Tongue (tissue), 1 donor: ENCODE measurements at regions not wholly inside any gene's neighbourhood (a gene's known extent, or its start where the extent isn't known, plus 50 kb on each side); places are given as distances from the start of the nearest gene placed in this dataset.

Source experiments
- DNase-seq: peaks from one replicate; pipeline ENCODE4 v3.0.0-alpha.2; 2015

DNA sequence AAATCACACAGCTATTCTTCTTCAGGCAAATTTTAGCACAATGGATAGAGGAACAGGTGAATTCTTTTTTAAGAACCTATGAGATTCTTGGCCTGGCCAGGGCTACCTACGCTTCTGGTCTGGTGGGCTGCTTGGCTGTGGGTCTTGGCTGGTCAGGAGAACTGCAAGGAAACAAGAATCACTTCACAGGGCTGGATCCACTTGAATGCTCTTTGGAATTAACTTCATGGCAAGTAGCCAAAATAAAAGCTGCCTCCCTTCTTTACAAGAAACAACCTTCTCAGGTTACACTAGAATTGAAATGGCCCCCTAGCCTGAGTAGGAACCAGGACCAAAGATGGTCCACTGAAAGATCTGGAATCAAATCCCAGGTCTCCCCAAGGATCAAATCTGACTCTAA is 519.1 kb downstream of the IQCM start:
- peak; percentile 34 for DNase-seq

DNA sequence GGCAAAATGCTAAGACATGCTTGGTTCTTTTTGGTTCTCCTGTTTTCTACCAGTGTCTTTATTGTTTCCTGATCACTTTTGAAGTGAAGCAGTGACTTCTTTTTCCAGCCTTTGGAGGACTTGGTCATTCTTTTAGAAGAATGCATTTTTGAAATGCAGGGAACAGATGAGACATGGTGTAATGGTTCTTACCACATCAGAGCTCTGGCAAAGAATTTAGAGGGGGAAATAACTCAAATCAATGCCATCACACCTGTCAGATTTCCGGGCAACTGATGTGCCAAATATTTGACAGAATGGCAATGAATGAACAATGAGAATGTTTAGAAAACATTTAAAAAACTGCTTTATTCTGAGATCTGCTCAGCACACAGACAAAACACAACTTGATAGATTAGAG is 519.6 kb downstream of the IQCM start:
- DNase-seq: no peak

DNA sequence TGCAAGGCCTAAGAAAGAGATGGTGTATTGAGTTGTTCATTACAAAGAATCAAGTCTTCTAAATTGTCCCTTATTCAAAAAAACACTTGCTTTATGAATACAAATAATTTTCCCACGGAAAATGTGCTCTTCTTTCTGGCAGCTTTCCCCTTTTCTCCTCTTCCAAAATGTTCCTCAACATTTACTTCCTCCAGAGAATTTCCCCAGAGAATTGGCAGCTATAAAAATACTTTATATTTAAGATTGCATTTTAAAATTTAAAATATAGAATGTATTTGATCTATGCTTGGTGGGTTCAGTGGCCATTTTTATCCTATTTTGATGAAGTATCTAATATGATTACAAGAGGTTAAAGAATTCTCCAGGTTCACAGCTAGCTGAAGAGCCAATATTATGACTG is 521.0 kb downstream of the IQCM start:
- peak; percentile 29 for DNase-seq

DNA sequence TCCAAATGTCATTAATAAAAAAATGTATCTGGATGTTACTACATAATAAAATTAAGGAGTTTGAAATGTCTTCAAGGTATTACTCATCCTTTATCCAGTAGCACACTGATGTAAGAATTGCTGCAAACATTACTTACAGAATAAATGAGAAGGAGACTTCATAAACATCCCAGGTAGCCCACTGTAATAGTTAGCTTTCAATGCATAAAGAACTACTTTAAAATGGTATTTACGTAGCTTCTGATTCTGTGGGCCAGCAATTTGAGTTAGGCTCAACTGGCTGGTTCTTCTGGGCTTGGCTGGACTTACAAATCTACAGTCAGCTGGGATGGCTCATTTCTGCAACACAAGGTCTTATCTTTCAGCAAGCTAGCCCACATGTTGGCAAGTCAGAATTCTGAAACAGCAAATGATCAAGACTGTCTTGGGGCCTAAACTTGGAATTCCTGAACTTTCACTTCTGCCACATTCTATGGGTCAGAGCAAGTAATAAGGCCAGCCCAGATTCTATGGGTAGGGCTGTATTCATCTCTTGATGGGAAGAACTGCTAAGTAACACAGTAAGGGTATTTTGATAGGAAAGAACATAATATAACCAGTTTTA is 522.5 kb downstream of the IQCM start:
- no peak for DNase-seq

DNA sequence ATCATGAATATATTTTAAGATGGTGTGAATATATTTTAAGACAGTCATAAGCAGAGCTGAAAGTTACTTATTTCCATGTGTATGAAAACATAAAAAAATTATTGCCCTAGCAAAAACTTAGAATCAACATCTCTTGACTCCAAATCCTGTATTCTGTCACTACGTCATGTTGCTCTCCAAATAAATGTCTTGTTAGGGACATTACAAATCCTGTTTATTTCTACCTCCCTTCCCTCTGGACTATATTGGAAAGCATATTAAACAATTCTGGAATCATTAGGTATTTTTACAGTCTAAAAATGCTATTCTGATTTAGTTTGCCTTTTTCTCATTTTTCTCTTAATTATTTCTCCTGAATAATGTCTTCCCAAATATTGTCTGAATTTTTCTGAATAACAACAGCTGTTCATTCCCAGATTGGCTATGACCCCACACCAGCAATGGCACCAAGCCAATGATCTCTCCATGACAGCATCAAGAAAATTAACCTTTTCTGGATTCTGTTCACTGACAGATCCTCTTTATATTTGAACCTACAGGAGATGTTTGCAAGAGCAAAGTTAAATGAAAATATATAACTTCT is 523.1 kb downstream of the IQCM start:
- peak; percentile 73 for DNase-seq

DNA sequence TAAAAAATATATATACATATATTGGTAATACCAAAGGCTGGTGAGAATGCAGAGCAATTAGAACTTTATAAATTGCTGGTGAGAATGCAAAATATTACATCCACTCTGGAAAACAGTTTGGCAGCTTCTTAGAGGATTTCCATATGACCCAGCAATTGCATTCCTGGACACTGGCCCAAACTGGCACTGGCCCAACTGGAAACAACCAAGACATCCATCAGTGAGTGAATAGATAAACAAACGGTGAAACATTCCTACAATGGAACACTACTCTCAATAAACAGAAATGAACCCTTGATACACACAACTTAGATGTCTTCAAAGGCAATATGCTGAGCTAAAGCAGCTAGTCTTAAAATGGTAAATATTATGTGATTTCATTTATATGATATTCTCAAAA is 524.2 kb downstream of the IQCM start:
- peak; percentile 83 for DNase-seq

DNA sequence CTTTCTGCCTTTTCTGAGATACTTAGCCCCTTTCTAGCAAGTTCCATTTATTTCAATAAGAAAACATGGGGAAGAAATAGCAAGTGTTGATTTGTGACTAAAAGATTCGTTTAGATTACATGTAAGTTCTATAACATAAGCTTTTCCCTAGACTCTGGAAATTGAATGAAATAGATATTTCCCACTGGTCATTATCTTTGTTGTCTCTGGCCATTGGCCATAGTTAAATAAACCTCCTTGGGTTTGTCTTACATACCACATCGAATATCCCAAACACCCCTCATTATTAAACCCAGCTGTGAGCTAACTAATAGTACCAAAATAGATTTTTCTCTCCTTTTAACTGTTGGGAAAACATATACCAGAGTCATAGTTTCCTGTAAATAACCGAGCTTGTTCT is 534.8 kb downstream of the IQCM start:
- peak; percentile 63 for DNase-seq

DNA sequence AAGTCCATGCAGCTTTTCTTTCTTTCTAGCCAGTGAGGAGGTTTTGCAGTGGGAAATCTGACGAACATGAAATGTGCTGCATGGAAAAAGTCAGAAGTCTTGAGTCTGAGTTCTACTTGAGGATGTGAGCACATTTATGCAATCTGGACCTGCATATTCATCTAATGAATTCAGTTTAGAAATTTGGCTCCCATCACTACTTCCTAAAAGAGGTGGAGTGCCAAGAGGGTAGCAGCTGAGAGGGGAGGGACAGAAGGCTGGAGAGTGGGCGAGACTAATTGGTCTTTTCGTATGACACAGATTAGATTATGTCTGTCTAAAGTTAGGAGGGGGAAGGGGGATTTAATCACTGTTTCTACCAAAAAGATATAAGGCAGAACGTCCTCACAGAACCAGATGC is 535.9 kb downstream of the IQCM start:
- peak; percentile 89 for DNase-seq

DNA sequence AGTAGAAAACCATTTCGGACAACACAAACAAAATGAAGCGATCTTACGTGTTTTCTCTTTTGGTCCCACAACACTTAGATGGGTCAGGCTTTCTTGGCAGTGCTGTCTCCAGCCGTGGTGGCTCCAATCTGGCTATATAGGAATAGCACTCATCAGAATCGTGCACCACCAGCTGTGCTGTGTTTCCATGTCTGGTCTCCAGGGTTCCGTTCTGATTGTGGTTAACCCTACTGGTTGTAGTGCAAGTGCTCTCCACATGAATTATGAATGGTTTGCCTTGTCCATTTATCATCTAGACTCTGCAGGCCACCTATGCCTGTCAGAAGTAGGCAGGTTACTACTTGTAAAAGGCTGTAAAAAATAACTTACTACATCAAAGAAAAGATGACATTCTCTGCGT is 536.3 kb downstream of the IQCM start:
- DNase-seq: peak; percentile 19

DNA sequence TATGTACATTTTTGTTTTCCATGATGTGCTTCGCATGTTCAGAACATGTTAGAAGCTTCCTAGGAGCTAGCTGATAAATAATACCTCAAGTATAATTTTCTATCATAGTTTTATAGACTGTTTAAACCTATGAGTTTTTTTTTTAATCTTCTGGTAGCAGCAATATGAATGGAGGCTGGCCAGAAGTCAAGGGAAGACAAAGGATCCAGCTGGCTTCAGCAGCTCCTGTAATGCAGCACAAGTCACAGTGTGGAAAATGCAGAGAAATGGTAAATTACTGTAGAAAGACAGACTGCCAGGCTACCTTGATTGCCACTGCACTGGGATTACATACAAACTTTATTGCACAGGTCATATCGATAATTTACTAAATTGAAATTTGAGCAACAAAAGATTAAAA is 537.9 kb downstream of the IQCM start:
- peak; percentile 64 for DNase-seq

DNA sequence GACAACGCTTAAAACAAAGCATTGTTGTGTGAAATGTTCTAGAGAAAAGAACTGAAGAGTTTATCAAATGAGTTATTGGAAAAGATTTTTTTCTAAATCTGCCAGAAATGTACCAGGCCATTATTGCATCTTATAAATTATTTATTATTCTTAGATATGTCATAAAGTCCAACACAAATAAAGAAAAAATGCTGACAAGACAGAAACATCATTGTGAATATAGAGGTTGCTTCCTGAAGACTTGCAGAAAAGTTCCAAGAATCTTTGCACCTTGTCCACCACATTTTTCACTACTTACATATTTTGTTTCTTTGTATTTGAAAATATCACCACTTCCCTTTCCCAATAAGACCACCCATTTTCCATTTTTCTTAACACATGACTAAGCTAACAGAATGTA is 545.8 kb downstream of the IQCM start:
- no peak for DNase-seq

DNA sequence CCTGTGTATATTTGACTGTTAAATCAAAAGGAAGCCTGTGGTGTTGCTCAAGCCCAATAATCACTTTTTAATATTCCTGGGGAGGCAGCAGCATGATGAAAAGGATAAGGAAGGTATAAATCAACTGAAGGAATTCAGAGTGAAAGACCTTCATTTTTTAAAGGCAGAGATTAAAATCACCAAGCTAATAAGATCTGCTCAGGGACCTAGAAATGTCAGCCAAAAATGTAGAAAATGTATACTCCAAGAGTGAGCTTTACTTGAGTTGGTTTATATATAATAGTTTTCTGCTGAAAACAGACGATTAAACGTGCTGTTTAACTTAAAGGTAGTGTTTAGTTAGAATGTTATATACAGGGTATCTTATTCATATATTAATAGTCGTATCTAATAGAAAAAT is 549.3 kb downstream of the IQCM start:
- DNase-seq: no peak

DNA sequence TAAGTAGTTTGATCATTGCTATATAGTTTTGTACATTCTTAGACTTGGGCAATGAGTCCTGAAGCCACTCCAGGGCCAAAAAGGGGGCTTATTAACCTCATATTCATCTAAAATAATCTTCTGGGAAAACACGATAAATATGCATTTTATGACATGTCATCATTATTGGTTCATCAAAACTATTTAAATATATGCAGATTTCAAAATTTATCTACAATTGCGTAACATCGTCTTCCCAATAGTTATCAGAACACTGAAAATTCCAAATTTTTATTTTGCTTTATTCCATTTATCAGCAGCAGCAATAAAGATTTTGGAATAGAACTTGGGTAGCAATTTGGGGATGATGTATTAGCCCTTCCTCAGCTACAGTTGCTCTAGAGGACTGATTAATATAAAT is 550.0 kb downstream of the IQCM start:
- no peak for DNase-seq

DNA sequence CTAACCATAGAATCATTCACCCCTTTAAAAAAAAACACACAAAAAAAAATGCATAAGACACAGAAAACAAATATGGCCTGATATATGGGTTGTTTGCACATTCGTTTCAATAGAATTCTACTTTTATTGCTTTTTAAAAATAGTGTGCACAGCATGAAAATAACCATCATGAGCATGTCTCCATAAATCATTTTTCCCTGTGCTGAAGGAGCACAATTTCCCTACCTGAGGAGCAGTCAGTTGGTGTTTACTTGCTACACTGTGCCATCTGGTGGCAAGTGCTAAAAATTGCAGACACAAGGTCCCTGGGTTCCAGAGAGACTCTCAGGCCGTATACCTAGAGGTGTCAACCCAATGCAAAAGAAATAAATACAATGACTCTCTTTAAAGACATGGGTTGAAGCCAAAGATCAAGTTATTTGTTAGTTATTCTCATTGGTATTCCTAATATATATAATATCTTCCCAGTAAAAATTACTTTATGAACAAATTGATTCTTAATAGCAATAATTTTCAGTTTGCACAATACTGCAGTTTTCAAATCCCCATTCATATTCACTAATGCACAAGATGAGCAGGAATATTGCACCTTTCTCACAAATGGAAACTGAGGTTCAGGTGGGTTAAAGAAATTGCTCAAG is 551.4 kb downstream of the IQCM start:
- peak; percentile 54 for DNase-seq

DNA sequence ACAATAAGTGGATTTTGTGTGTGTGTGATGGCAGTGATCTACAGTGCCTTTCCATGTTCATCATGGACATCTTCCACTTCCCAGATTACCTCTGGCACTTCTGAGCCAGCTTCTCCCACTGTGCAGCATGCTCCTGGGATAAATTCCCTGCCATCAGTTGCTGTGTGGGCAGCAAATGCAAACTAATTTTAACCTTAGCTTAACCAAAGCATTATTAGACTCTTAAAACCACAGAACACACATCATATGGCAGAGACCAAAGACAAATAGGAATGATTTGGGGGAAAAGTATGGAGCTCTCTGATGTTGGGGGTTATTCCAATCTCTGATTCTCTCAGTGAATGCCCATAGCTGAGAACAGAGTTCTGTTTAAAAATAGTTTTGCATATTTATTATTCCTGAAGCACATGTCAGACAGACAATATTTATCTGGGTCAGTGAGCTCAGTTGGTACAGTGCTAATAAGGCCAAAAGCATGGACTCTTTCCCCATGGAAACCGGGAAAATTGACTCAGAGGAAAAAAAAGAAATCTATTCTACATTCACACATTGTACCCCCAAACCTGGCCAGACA is 567.4 kb downstream of the IQCM start:
- peak; percentile 13 for DNase-seq

DNA sequence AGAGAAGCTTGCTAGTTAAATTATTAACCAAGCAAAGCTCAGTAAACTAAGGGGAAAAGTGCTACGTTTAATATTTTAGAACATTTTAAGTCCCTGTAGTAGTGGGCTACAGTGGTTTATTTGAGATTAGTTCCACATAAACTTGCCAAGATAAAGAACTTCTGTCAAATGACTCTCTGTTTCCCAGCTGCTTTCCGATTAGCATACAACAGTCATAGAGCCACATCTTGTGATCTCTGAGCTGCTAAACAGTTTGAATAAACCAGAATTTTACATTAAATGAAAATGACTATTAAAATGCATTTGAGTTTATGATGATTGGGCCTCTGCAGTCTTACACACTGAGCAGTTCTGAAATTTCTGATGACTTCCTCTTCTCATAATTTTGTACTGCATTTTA is 568.5 kb downstream of the IQCM start:
- peak; percentile 73 for DNase-seq

DNA sequence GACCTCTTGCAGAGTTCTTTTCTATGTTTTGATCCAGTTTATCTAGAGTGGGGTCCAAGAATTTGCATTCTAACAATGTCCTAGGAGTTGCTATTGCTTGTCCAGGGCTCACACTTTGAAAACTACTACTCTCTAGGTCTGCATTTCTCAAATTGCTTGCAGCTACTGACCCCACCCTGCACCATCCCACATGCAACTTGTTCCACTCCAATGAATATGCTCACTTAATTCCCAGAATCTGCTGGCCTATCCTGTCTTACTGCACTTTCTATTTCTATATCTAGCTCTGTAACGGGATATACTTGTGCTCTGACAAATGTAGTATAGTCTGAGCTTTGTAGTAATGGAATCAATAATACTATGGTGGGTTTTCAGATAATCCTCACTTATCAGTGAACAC is 570.3 kb downstream of the IQCM start:
- DNase-seq: no peak

DNA sequence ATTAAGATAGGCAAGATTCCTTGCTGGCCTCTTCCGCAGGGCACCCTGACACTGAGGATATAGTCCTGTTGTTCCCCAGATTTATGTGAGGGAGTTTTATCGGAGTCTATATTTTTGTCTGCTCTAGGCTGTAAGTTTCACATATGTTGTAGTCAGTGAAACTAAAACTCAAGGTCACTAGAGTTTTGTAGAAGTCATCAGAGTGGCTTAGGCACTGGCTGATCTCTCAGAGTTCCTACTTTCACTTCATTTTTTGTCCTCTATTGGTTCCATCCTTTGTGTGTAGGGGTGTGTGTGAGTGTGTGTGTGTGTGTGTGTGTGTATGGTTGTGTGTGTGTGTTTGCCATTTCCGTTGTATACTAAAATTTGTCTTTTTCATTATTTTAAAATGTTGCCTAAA is 577.5 kb downstream of the IQCM start:
- no peak for DNase-seq

DNA sequence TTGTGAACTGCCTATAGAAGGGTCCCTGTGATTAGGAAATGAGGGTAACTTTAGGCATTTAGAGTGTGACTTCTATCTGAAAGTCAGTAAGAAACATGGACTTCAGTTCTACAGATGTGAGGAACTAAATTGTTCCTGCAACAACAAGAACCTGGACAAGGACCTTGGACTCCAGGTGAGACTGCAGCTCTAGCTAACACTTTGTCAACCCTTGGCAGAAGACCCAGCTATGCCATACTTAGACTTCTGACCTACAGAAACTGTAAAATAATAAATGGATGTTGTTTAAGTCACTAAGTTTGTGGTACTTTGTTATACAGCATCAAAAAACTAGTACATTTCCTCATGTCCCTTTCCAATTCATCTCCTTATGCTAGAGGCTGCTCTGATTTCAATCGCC is 580.8 kb downstream of the IQCM start:
- DNase-seq: no peak

DNA sequence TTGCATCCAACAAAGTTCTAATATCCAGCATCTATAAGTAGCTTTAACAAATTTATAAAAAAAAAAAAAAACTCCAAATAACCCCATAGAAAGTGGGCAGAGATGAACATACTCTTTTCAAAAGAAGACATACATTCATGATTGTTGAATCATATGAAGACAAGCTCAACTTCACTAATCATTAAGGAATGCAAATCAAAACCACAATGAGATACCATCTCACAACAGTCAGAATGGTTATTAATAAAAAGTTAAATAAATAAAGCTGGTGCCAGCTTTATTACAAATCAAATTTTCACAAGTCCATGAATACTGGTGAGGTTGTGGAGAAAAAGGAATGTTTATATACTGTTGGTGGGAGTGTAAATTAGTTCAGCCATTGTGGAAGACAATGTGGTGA is 592.0 kb downstream of the IQCM start:
- no peak for DNase-seq

DNA sequence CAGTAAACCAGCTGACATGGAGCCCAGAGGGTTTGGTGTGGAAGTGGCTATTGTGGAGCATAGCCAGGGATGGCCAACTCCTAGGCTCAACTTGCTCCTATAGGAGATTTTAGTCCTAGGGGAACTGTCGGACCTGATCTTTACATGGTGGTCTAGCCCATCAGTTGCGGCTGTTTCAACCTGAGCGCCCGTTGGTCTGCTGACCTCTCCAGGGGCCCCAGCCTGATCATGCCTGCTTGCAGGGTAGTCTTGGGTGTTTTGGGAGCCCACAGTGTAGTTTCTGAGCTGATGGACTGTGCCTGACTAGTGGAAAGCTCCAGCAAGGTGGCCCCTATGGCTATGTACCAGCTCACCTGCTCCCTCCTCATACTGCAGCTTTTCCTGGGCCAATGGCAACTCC is 597.0 kb downstream of the IQCM start:
- no peak for DNase-seq

DNA sequence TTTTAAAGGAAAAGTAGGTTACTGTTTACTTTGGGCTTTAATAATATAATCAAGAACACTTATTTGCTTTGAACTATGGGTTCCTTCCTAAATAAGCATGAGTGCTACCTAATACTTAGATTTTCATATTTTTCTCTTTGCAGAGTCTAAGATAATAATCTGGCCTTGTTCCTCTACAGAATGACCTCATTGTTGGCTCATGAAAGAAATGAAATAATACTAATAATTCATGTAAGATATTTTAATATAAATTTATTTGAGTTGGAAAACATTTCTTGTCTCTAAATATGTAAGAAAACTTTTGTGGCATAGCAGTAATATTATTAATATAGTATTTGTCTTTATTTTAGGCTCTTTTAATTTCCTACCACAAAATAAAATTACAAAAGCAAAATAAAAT is 601.3 kb downstream of the IQCM start:
- DNase-seq: no peak

DNA sequence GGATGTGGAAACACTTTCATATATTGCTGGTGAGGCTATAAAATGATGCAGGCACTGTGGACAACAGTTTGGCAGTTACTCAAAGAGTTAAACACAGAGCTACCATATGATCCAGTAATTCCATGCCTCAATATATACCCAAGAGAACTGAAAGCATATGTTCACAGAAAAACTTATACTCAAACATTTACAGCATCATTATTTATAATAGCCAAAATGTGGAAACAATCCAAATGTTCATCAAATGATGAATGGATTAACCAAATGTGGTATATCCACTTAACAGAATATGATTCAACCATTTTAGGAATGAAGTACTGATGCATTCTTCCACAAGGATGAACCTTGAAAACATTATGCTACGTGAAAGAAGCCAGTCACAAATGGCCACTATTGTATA is 603.8 kb downstream of the IQCM start:
- DNase-seq: no peak
